ENCODE measurements at regions not wholly inside any gene's neighbourhood (a gene's known extent, or its start where the extent isn't known, plus 50 kb on each side); places are given as distances from the start of the nearest gene placed in this dataset.

DNA sequence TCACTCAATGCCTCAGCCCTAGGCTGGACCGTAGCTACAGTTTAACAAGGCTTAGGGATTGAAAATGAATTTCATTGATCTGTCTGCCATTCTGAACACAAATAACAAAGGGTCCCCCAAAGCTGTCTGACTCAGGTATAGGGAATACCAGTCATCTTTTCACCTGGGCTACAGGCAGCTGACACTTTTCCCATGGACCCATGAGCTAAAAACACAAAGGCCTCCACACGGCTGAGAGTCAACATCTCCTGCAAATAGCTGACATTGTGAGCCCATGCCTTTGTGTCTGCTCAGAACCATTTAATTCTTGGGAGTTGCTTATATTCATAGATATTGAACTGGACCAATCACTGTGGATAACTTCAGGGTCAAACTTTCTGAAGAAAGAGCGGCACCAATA lies 121.1 kb upstream of the SLIT3 start:
- DNase-seq = no peak
- Histone ChIP-seq H3K4me3 (ENCODE audit: control insufficient read depth in 1 of 2, extremely low read depth in 1 of 2, low read length in 1 of 2) (no peak overlapping the region), H3K9me3 (no peaks in the 10 kb centered on the region), H3K36me3 (ENCODE audit: control insufficient read depth in 2 of 2, extremely low read depth in 1 of 2, insufficient read depth in 1 of 2, low read length in 1 of 2) (no peaks in the 10 kb centered on the region), H3K4me1 (ENCODE audit: control insufficient read depth in 1 of 2, extremely low read depth in 1 of 2, insufficient read depth in 2 of 2, low read length in 2 of 2) (no peaks in the 10 kb centered on the region), H3K27me3 (replicated peaks in 1 of 2; ENCODE audit: control insufficient read depth in 2 of 2, extremely low read depth in 1 of 2, insufficient read depth in 2 of 2, low read length in 1 of 2) (no peaks in the 10 kb centered on the region), H3K27ac (ENCODE audit: low read length) (no peak overlapping the region)
- no peaks in the 10 kb centered on the region for H3K27me3 Mint-ChIP-seq
- no peaks in the 10 kb centered on the region for H3K9me3 Mint-ChIP-seq
- 100% methylated on average over 1 of the region's 3 CpGs for WGBS (ENCODE audit: insufficient coverage)
- no peaks in the 10 kb centered on the region for H3K36me3 Mint-ChIP-seq
- no peaks in the 10 kb centered on the region for H3K4me1 Mint-ChIP-seq
- no peak for ATAC-seq (replicated peaks in 1 of 4)
- H3K27ac Mint-ChIP-seq = no peak overlapping the region
- ChIA-PET CTCF (no interaction called here), POLR2A (no interaction called here)
- H3K4me3 Mint-ChIP-seq = no peak overlapping the region

- H3K27me3 ChIP-seq (replicated peaks in 1 of 2; ENCODE audit: control insufficient read depth in 2 of 2, extremely low read depth in 1 of 2, insufficient read depth in 2 of 2, low read length in 1 of 2) = no peaks in the 10 kb centered on the region
- Mint-ChIP-seq H3K4me3 (no peak overlapping the region), H3K36me3 (no peaks in the 10 kb centered on the region), H3K27me3 (no peaks in the 10 kb centered on the region), H3K9me3 (no peaks in the 10 kb centered on the region), H3K27ac (no peak overlapping the region), H3K4me1 (no peaks in the 10 kb centered on the region)
- DNase-seq (no peak), ATAC-seq (replicated peaks in 1 of 4) (no peak)
- H3K4me3 ChIP-seq (ENCODE audit: control insufficient read depth in 1 of 2, extremely low read depth in 1 of 2, low read length in 1 of 2) = no peak overlapping the region
- H3K36me3 ChIP-seq (ENCODE audit: control insufficient read depth in 2 of 2, extremely low read depth in 1 of 2, insufficient read depth in 1 of 2, low read length in 1 of 2) = no peaks in the 10 kb centered on the region
- H3K4me1 ChIP-seq (ENCODE audit: control insufficient read depth in 1 of 2, extremely low read depth in 1 of 2, insufficient read depth in 2 of 2, low read length in 2 of 2) = no peaks in the 10 kb centered on the region
- no peaks in the 10 kb centered on the region for H3K9me3 ChIP-seq
- H3K27ac ChIP-seq (ENCODE audit: low read length) = no peak overlapping the region
- ChIA-PET POLR2A (no interaction called here), CTCF (no interaction called here)
- WGBS (ENCODE audit: insufficient coverage) = no CpG with 5 or more reads among the region's 2 CpGs
Measured at GRCh38 chr5:169421677-169422076, 120.7 kb upstream of the SLIT3 start.

DNA sequence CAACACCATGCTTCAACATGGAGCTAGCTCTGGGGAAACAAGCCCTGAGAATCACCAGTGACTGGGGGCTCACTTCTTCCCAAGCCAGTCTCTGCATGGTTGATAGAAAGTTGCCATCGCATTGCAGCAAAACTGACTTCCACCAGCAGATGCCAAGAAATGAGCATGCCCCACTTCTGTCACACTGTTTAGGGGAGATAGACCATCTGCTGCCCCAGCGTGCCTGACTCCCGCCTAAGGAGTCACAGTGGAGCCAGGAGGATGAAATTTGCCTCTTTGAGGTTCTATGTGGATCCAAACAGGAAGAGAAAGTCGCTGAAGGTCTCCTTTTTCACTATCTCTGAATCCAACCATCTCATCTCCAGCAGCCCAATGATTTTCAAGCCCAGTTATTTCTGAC lies 116.7 kb upstream of the SLIT3 start:
- Mint-ChIP-seq H3K36me3 (no peaks in the 10 kb centered on the region), H3K9me3 (no peaks in the 10 kb centered on the region), H3K4me3 (no peak overlapping the region), H3K27ac (no peak overlapping the region), H3K27me3 (no peaks in the 10 kb centered on the region), H3K4me1 (no peaks in the 10 kb centered on the region)
- ChIA-PET CTCF (no interaction called here), POLR2A (no interaction called here)
- no peaks in the 10 kb centered on the region for H3K4me1 ChIP-seq (ENCODE audit: control insufficient read depth in 1 of 2, extremely low read depth in 1 of 2, insufficient read depth in 2 of 2, low read length in 2 of 2)
- H3K9me3 ChIP-seq = no peaks in the 10 kb centered on the region
- WGBS (ENCODE audit: insufficient coverage) = 63% methylated on average over 3 of the region's 4 CpGs
- H3K4me3 ChIP-seq (ENCODE audit: control insufficient read depth in 1 of 2, extremely low read depth in 1 of 2, low read length in 1 of 2) = no peak overlapping the region
- no peaks in the 10 kb centered on the region for H3K36me3 ChIP-seq (ENCODE audit: control insufficient read depth in 2 of 2, extremely low read depth in 1 of 2, insufficient read depth in 1 of 2, low read length in 1 of 2)
- no peak overlapping the region for H3K27ac ChIP-seq (ENCODE audit: low read length)
- no peak for DNase-seq
- no peaks in the 10 kb centered on the region for H3K27me3 ChIP-seq (replicated peaks in 1 of 2; ENCODE audit: control insufficient read depth in 2 of 2, extremely low read depth in 1 of 2, insufficient read depth in 2 of 2, low read length in 1 of 2)
- no peak for ATAC-seq (replicated peaks in 1 of 4)

- no peak for ATAC-seq (replicated peaks in 1 of 4)
- no peaks in the 10 kb centered on the region for H3K36me3 ChIP-seq (ENCODE audit: control insufficient read depth in 2 of 2, extremely low read depth in 1 of 2, insufficient read depth in 1 of 2, low read length in 1 of 2)
- no peak for DNase-seq
- no peak overlapping the region for H3K4me3 ChIP-seq (ENCODE audit: control insufficient read depth in 1 of 2, extremely low read depth in 1 of 2, low read length in 1 of 2)
- no peaks in the 10 kb centered on the region for H3K27me3 Mint-ChIP-seq
- CTCF ChIA-PET = no interaction called here
- H3K27ac ChIP-seq (ENCODE audit: low read length) = no peak overlapping the region
- H3K27me3 ChIP-seq (replicated peaks in 1 of 2; ENCODE audit: control insufficient read depth in 2 of 2, extremely low read depth in 1 of 2, insufficient read depth in 2 of 2, low read length in 1 of 2) = no peaks in the 10 kb centered on the region
- no peaks in the 10 kb centered on the region for H3K9me3 Mint-ChIP-seq
- H3K4me1 Mint-ChIP-seq = no peaks in the 10 kb centered on the region
- no peaks in the 10 kb centered on the region for H3K36me3 Mint-ChIP-seq
- H3K4me1 ChIP-seq (ENCODE audit: control insufficient read depth in 1 of 2, extremely low read depth in 1 of 2, insufficient read depth in 2 of 2, low read length in 2 of 2) = no peaks in the 10 kb centered on the region
- POLR2A ChIA-PET = no interaction called here
- no peaks in the 10 kb centered on the region for H3K9me3 ChIP-seq
- WGBS (ENCODE audit: insufficient coverage) = 82% methylated on average over 10 of the region's 15 CpGs
- no peak overlapping the region for H3K27ac Mint-ChIP-seq
- no peak overlapping the region for H3K4me3 Mint-ChIP-seq
Measured at GRCh38 chr5:169416583-169417196, 115.8 kb upstream of the SLIT3 start.

DNA sequence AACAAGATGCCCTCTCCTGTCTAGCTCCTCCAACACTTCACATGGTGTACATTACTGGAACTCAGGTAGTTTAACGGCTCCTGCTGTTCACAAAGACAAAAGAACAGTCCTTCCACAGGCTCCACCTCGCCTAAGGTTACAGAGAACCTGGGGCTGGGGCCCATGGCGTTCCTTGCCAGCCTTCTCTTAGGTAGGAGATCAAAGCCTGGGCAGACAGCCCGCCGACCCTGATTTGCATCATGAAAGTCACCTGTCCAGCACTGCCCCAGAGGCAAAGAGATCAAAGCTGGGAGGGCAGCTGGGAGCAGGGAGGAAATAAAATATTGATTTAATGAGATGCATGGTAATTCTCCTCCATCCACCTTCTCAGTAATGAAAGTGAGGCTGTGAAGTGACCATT lies 115.0 kb upstream of the SLIT3 start:
- CTCF ChIA-PET = no interaction called here
- no peaks in the 10 kb centered on the region for H3K36me3 ChIP-seq (ENCODE audit: control insufficient read depth in 2 of 2, extremely low read depth in 1 of 2, insufficient read depth in 1 of 2, low read length in 1 of 2)
- no peaks in the 10 kb centered on the region for H3K9me3 ChIP-seq
- no peaks in the 10 kb centered on the region for H3K4me1 ChIP-seq (ENCODE audit: control insufficient read depth in 1 of 2, extremely low read depth in 1 of 2, insufficient read depth in 2 of 2, low read length in 2 of 2)
- H3K4me1 Mint-ChIP-seq = no peaks in the 10 kb centered on the region
- H3K9me3 Mint-ChIP-seq = no peaks in the 10 kb centered on the region
- WGBS (ENCODE audit: insufficient coverage) = 47% methylated on average over 3 of the region's 5 CpGs
- no peaks in the 10 kb centered on the region for H3K27me3 Mint-ChIP-seq
- DNase-seq (no peak), ATAC-seq (replicated peaks in 1 of 4) (no peak)
- H3K27ac Mint-ChIP-seq = no peak overlapping the region
- H3K27ac ChIP-seq (ENCODE audit: low read length) = no peak overlapping the region
- POLR2A ChIA-PET = no interaction called here
- no peak overlapping the region for H3K4me3 ChIP-seq (ENCODE audit: control insufficient read depth in 1 of 2, extremely low read depth in 1 of 2, low read length in 1 of 2)
- no peak overlapping the region for H3K4me3 Mint-ChIP-seq
- H3K36me3 Mint-ChIP-seq = no peaks in the 10 kb centered on the region
- H3K27me3 ChIP-seq (replicated peaks in 1 of 2; ENCODE audit: control insufficient read depth in 2 of 2, extremely low read depth in 1 of 2, insufficient read depth in 2 of 2, low read length in 1 of 2) = no peaks in the 10 kb centered on the region

DNA sequence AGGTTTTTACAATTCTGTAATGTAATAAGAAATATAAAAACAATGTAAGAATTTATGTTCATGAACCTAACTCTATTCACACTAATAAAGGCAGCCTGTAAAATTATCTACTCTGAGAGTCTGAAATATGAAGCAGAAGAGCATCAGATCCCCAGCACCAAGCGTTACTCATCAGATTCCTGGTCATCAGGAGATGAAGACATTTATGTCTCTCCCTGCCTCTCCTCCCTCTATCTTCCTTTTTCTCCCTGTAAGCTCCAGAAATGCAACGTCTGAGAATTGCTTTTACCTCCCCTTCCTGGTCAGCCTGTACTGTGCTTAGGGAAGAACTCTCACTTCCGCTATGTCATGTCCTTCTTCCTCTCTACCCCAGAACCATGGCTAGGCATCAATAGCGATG lies 114.4 kb upstream of the SLIT3 start:
- H3K27ac Mint-ChIP-seq = no peak overlapping the region
- H3K9me3 Mint-ChIP-seq = no peaks in the 10 kb centered on the region
- no peaks in the 10 kb centered on the region for H3K36me3 Mint-ChIP-seq
- no peaks in the 10 kb centered on the region for H3K4me1 Mint-ChIP-seq
- Histone ChIP-seq H3K36me3 (ENCODE audit: control insufficient read depth in 2 of 2, extremely low read depth in 1 of 2, insufficient read depth in 1 of 2, low read length in 1 of 2) (no peaks in the 10 kb centered on the region), H3K4me3 (ENCODE audit: control insufficient read depth in 1 of 2, extremely low read depth in 1 of 2, low read length in 1 of 2) (no peak overlapping the region), H3K27ac (ENCODE audit: low read length) (no peak overlapping the region), H3K9me3 (no peaks in the 10 kb centered on the region), H3K27me3 (replicated peaks in 1 of 2; ENCODE audit: control insufficient read depth in 2 of 2, extremely low read depth in 1 of 2, insufficient read depth in 2 of 2, low read length in 1 of 2) (no peaks in the 10 kb centered on the region), H3K4me1 (ENCODE audit: control insufficient read depth in 1 of 2, extremely low read depth in 1 of 2, insufficient read depth in 2 of 2, low read length in 2 of 2) (no peaks in the 10 kb centered on the region)
- CTCF ChIA-PET = no interaction called here
- H3K4me3 Mint-ChIP-seq = no peak overlapping the region
- H3K27me3 Mint-ChIP-seq = peaks cover 0 to 2% of the 10 kb centered on the region in 2 donors
- DNase-seq (no peak), ATAC-seq (replicated peaks in 1 of 4) (no peak)
- POLR2A ChIA-PET = no interaction called here
- WGBS (ENCODE audit: insufficient coverage) = 100% methylated on average over 1 of the region's 4 CpGs

GRCh38 chr5:169413416-169413815 lies 112.5 kb upstream of the SLIT3 start:
- Mint-ChIP-seq H3K9me3 (no peaks in the 10 kb centered on the region), H3K27ac (no peak overlapping the region), H3K4me3 (no peak overlapping the region), H3K36me3 (no peaks in the 10 kb centered on the region), H3K27me3 (peaks cover 3% of the 10 kb centered on the region in 2 donors), H3K4me1 (no peaks in the 10 kb centered on the region)
- Histone ChIP-seq H3K4me3 (ENCODE audit: control insufficient read depth in 1 of 2, extremely low read depth in 1 of 2, low read length in 1 of 2) (no peak overlapping the region), H3K27ac (ENCODE audit: low read length) (no peak overlapping the region), H3K4me1 (ENCODE audit: control insufficient read depth in 1 of 2, extremely low read depth in 1 of 2, insufficient read depth in 2 of 2, low read length in 2 of 2) (no peaks in the 10 kb centered on the region), H3K27me3 (replicated peaks in 1 of 2; ENCODE audit: control insufficient read depth in 2 of 2, extremely low read depth in 1 of 2, insufficient read depth in 2 of 2, low read length in 1 of 2) (no peaks in the 10 kb centered on the region), H3K36me3 (ENCODE audit: control insufficient read depth in 2 of 2, extremely low read depth in 1 of 2, insufficient read depth in 1 of 2, low read length in 1 of 2) (no peaks in the 10 kb centered on the region), H3K9me3 (no peaks in the 10 kb centered on the region)
- DNase-seq (no peak), ATAC-seq (replicated peaks in 1 of 4) (no peak)
- CTCF ChIA-PET = no interaction called here
- WGBS (ENCODE audit: insufficient coverage) = no CpG with 5 or more reads among the region's 2 CpGs
- POLR2A ChIA-PET = no interaction called here

Measured in T-cell (primary cell).